ENCODE measurements at regions not wholly inside any gene's neighbourhood (a gene's known extent, or its start where the extent isn't known, plus 50 kb on each side); places are given as distances from the start of the nearest gene placed in this dataset.

DNA sequence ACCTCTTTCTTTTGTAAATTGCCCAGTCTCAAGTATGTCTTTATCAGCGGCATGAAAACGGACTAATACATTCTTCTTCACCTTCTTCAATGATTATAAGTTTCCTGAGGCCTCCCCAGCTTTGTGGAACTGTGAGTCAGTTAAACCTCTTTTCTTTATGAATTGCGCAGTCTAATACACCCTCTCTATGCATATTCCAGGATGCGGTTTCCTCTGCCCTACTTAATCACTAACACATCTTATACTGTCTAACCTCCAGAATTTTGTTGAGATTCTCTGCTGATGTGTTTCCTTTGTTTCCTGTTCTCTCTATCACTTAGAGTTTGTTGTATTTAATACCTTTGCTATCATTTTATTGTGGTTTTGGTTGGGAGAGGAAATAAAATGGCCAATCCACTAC lies 145.4 kb downstream of the AEBP2 start:
- Histone ChIP-seq H3K27ac (ENCODE audit: low read depth in 1 of 2, low read length in 2 of 2) (no peak overlapping the region), H3K27me3 (ENCODE audit: control insufficient read depth in 2 of 2, insufficient read depth in 2 of 2, low read length in 2 of 2) (no peaks in the 10 kb centered on the region), H3K79me2 (ENCODE audit: insufficient read depth, low read length) (no peaks in the 10 kb centered on the region), H3K9ac (ENCODE audit: insufficient read depth, low read length, poor library complexity, severe bottlenecking) (no peak overlapping the region), H2AFZ (ENCODE audit: insufficient read depth, low read depth, low read length, poor library complexity, severe bottlenecking) (no peak overlapping the region), H3K4me1 (ENCODE audit: control insufficient read depth in 1 of 2, insufficient read depth in 2 of 2, low read length in 2 of 2) (peaks cover 0 to 9% of the 10 kb centered on the region in 2 donors), H3K9me3 (replicated peaks in 1 of 2; ENCODE audit: control insufficient read depth in 1 of 2, insufficient read depth in 1 of 2, low read length in 2 of 2) (peaks cover 25 to 29% of the 10 kb centered on the region in 2 donors), H3K4me3 (replicated peaks in 1 of 3; ENCODE audit: low read depth in 2 of 3, low read length in 3 of 3) (no peak overlapping the region), H4K20me1 (ENCODE audit: insufficient read depth, low read length) (no peaks in the 10 kb centered on the region), H3K4me2 (replicated peaks; ENCODE audit: extremely low read depth, low read length, poor library complexity, severe bottlenecking) (no peak overlapping the region), H3K36me3 (replicated peaks in 1 of 2; ENCODE audit: control insufficient read depth in 1 of 2, insufficient read depth in 2 of 2, low read length in 2 of 2) (no peaks in the 10 kb centered on the region)
- no peaks in the 10 kb centered on the region for H3K36me3 Mint-ChIP-seq
- 100% methylated on average over 2 of the region's 4 CpGs for WGBS (ENCODE audit: insufficient coverage)
- H3K27ac Mint-ChIP-seq: no peak overlapping the region
- peaks cover 28 to 38% (median 32%) of the 10 kb centered on the region in 7 donors for H3K9me3 Mint-ChIP-seq
- TF ChIP-seq, protein P1, sequence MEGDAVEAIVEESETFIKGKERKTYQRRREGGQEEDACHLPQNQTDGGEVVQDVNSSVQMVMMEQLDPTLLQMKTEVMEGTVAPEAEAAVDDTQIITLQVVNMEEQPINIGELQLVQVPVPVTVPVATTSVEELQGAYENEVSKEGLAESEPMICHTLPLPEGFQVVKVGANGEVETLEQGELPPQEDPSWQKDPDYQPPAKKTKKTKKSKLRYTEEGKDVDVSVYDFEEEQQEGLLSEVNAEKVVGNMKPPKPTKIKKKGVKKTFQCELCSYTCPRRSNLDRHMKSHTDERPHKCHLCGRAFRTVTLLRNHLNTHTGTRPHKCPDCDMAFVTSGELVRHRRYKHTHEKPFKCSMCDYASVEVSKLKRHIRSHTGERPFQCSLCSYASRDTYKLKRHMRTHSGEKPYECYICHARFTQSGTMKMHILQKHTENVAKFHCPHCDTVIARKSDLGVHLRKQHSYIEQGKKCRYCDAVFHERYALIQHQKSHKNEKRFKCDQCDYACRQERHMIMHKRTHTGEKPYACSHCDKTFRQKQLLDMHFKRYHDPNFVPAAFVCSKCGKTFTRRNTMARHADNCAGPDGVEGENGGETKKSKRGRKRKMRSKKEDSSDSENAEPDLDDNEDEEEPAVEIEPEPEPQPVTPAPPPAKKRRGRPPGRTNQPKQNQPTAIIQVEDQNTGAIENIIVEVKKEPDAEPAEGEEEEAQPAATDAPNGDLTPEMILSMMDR (IDR thresholded peaks at IDR 0.05): no peak
- intact Hi-C loops (cut with micrococcal nuclease): no loop called here
- no peaks in the 10 kb centered on the region for H3K27me3 Mint-ChIP-seq (ENCODE audit: low read depth in 3 of 3)
- H3K4me1 Mint-ChIP-seq: no peaks in the 10 kb centered on the region
- H3K4me3 Mint-ChIP-seq: no peak overlapping the region
- DNase-seq: no peak

DNA sequence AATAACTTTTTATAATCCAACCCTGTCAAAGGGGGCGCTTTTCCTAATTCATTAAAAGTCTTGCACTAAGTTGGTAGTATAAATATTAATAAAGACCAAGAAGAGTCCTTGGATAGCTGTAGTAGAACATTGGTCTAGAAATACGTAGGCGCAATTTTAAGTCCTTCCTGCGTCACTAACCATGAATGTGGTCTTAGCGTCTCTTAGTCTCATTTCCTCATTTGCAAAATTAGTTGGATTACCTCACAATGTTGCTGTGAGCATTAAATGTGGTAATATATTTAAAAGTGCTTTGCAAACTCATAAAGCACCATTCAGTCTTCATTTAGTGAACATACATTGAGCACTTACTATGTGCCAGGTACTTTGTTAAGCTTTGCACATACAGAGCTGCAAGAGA lies 149.7 kb downstream of the AEBP2 start:
- no peaks in the 10 kb centered on the region for H4K20me1 ChIP-seq (ENCODE audit: insufficient read depth, low read length)
- H3K4me2 ChIP-seq (replicated peaks; ENCODE audit: extremely low read depth, low read length, poor library complexity, severe bottlenecking): no peak overlapping the region
- no peak overlapping the region for H2AFZ ChIP-seq (ENCODE audit: insufficient read depth, low read depth, low read length, poor library complexity, severe bottlenecking)
- peaks cover 0 to 9% of the 10 kb centered on the region in 2 donors for H3K4me1 ChIP-seq (ENCODE audit: control insufficient read depth in 1 of 2, insufficient read depth in 2 of 2, low read length in 2 of 2)
- Mint-ChIP-seq H3K9me3 (peaks cover 8 to 20% (median 16%) of the 10 kb centered on the region in 7 donors), H3K4me1 (no peaks in the 10 kb centered on the region), H3K4me3 (no peak overlapping the region), H3K36me3 (no peaks in the 10 kb centered on the region), H3K27ac (no peak overlapping the region), H3K27me3 (ENCODE audit: low read depth in 3 of 3) (peaks cover 0 to 2% (median 0%) of the 10 kb centered on the region in 3 donors)
- no peak overlapping the region for H3K27ac ChIP-seq (ENCODE audit: low read depth in 1 of 2, low read length in 2 of 2)
- H3K9me3 ChIP-seq (replicated peaks in 1 of 2; ENCODE audit: control insufficient read depth in 1 of 2, insufficient read depth in 1 of 2, low read length in 2 of 2): peaks cover 10 to 11% of the 10 kb centered on the region in 2 donors
- no peak overlapping the region for H3K4me3 ChIP-seq (replicated peaks in 1 of 3; ENCODE audit: low read depth in 2 of 3, low read length in 3 of 3)
- H3K36me3 ChIP-seq (replicated peaks in 1 of 2; ENCODE audit: control insufficient read depth in 1 of 2, insufficient read depth in 2 of 2, low read length in 2 of 2): no peaks in the 10 kb centered on the region
- H3K79me2 ChIP-seq (ENCODE audit: insufficient read depth, low read length): no peaks in the 10 kb centered on the region
- TF ChIP-seq, protein P1 (IDR thresholded peaks at IDR 0.05): no peak
- DNase-seq: peak; percentile 8 to 10 (median 8)
- H3K27me3 ChIP-seq (ENCODE audit: control insufficient read depth in 2 of 2, insufficient read depth in 2 of 2, low read length in 2 of 2): no peaks in the 10 kb centered on the region
- intact Hi-C loops (cut with micrococcal nuclease): no loop called here
- H3K9ac ChIP-seq (ENCODE audit: insufficient read depth, low read length, poor library complexity, severe bottlenecking): no peak overlapping the region
- no CpG with 5 or more reads among the region's 5 CpGs for WGBS (ENCODE audit: insufficient coverage)
